Neural cell (in vitro differentiated cells): ENCODE measurements at regions not wholly inside any gene's neighbourhood (a gene's known extent, or its start where the extent isn't known, plus 50 kb on each side); places are given as distances from the start of the nearest gene placed in this dataset.

Experiments used
- H2AFZ ChIP-seq: fragments of 200-600, 300-800 bp; sonication (generic), shearing (Covaris generic); 2 replicates; pipeline ENCODE4 v1.6.0; 2014; ENCODE audit warnings: low read depth, mild to moderate bottlenecking, antibody characterized with exemption, low read length, moderate library complexity
- H3F3A ChIP-seq: fragments of 200-600 bp; shearing (Covaris generic); 2 replicates; pipeline ENCODE4 v1.6.1; 2016; ENCODE audit warnings: mild to moderate bottlenecking, moderate library complexity, mixed read lengths, antibody characterized with exemption, low read length; ENCODE audit not compliant: insufficient read depth, poor library complexity, severe bottlenecking
- H3K27ac ChIP-seq: fragments of 200-600, 300-800 bp; sonication (generic), shearing (Covaris generic); 2 replicates; pipeline ENCODE4 v1.5.1; 2014; ENCODE audit warnings: mild to moderate bottlenecking, low read length, moderate library complexity
- H3K27me3 ChIP-seq: fragments of 300-800, 200-600 bp; sonication (generic), shearing (Covaris generic); 2 replicates; pipeline ENCODE4 v1.6.0; 2014; ENCODE audit warnings: mild to moderate bottlenecking, low read depth, low read length, moderate library complexity; ENCODE audit not compliant: insufficient read depth
- H3K36me3 ChIP-seq: fragments of 300-800, 200-600 bp; sonication (generic), shearing (Covaris generic); 2 replicates; pipeline ENCODE4 v1.5.1; 2014; ENCODE audit warnings: mild to moderate bottlenecking, antibody characterized with exemption, low read length, moderate library complexity; ENCODE audit not compliant: insufficient read depth
- H3K4me2 ChIP-seq: fragments of 300-800, 200-600 bp; sonication (generic), shearing (Covaris generic); 2 replicates; pipeline ENCODE4 v1.6.0; 2014; ENCODE audit warnings: mild to moderate bottlenecking, low read length
- H3K4me3 ChIP-seq: fragments of 300-800, 200-600 bp; sonication (generic), shearing (Covaris generic); 2 replicates; pipeline ENCODE4 v1.5.1; 2014; ENCODE audit warnings: mild to moderate bottlenecking, low read length, moderate library complexity
- H3K79me2 ChIP-seq: fragments of 200-600 bp; shearing (Covaris generic); replicated peaks from 2 replicates; pipeline ENCODE4 v1.6.0; 2014; ENCODE audit warnings: mild to moderate bottlenecking, low read length, moderate library complexity; ENCODE audit not compliant: insufficient read depth
- H3K9ac ChIP-seq: fragments of 300-800, 200-600 bp; sonication (generic), shearing (Covaris generic); 2 replicates; pipeline ENCODE4 v1.6.1; 2016; ENCODE audit warnings: mild to moderate bottlenecking, low read length, mixed read lengths
- H3K9me2 ChIP-seq: fragments of 200-600 bp; shearing (Covaris generic); 2 replicates; pipeline ENCODE4 v1.6.1; 2016; ENCODE audit warnings: mild to moderate bottlenecking, low read length, mixed read lengths; ENCODE audit not compliant: insufficient read depth
- H3K9me3 ChIP-seq: fragments of 200-600, 300-800 bp; sonication (generic), shearing (Covaris generic); 2 replicates; pipeline ENCODE4 v1.6.1; 2016; ENCODE audit warnings: mild to moderate bottlenecking, mixed run types, low read length, moderate library complexity, mixed read lengths
- H4K20me1 ChIP-seq: fragments of 200-600 bp; shearing (Covaris generic); 2 replicates; pipeline ENCODE4 v1.6.1; 2016; ENCODE audit warnings: mild to moderate bottlenecking, mixed run types; ENCODE audit not compliant: insufficient read depth
- EP300 ChIP-seq: fragments of 450-650 bp; conservative IDR thresholded peaks from 2 replicates; pipeline ENCODE4 v1.6.1; 2014; ENCODE audit warnings: antibody characterized with exemption, mild to moderate bottlenecking, moderate library complexity; ENCODE audit not compliant: poor library complexity, severe bottlenecking
- EZH2 ChIP-seq: fragments of 200-600, 300-800 bp; shearing (Covaris generic), sonication (generic); IDR thresholded peaks from 2 replicates; pipeline ENCODE4 v1.6.1; 2014; ENCODE audit warnings: antibody characterized with exemption, low read length, borderline replicate concordance, mild to moderate bottlenecking; ENCODE audit not compliant: insufficient read depth, poor library complexity, severe bottlenecking
- MXI1 ChIP-seq: fragments of 450-650 bp; conservative IDR thresholded peaks from 2 replicates; pipeline ENCODE4 v1.6.1; 2014; ENCODE audit warnings: antibody characterized with exemption, mild to moderate bottlenecking; ENCODE audit not compliant: poor library complexity, severe bottlenecking
- POLR2AphosphoS5 ChIP-seq: IDR thresholded peaks from 2 replicates; pipeline ENCODE4 v1.6.1; 2012
- RAD21 ChIP-seq: fragments of 450-650 bp; conservative IDR thresholded peaks from 2 replicates; pipeline ENCODE4 v1.6.1; 2014; ENCODE audit warnings: antibody characterized with exemption, mild to moderate bottlenecking, moderate library complexity
- SMC3 ChIP-seq: fragments of 450-650 bp; conservative IDR thresholded peaks from 2 replicates; pipeline ENCODE4 v1.6.1; 2014; ENCODE audit warnings: antibody characterized with exemption, mild to moderate bottlenecking, moderate library complexity; ENCODE audit not compliant: poor library complexity
- TAF1 ChIP-seq: IDR thresholded peaks from 2 replicates; pipeline ENCODE4 v1.6.1; 2012; ENCODE audit warnings: low read depth
- TF ChIP-seq, protein P1 (sequence below): fragments of 450-650 bp; IDR thresholded peaks from 2 replicates; pipeline ENCODE4 v1.5.1; 2014; ENCODE audit warnings: antibody characterized with exemption, mild to moderate bottlenecking, moderate library complexity; ENCODE audit not compliant: poor library complexity, severe bottlenecking
- TF ChIP-seq, protein P2 (sequence below): IDR thresholded peaks from 2 replicates; pipeline ENCODE4 v1.6.1; 2012; ENCODE audit warnings: borderline replicate concordance

DNA sequence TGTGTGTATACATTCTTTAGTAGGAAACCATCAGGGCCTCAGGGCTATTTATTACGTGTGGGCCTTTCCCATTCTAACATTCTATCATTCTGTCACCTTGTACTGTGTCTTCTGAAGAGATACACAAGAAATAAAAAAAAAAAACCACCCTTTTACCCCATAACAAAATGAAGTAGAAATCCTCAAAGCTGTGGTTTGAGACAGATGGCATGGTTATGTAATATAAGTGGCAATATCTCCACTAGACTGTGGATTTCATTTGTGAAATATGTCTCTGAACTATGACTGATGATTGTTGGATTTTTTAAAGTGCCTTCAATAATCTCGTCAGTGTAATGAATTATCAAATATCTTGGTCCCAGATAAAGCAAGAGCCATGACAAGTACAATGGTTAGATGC lies 150.0 kb upstream of the BLID start:
- H3K4me2 ChIP-seq, result no peak overlapping the region
- no peaks in the 10 kb centered on the region for H3K79me2 ChIP-seq
- H3F3A ChIP-seq, result no peaks in the 10 kb centered on the region
- no peak overlapping the region for H2AFZ ChIP-seq
- H4K20me1 ChIP-seq, result no peaks in the 10 kb centered on the region
- H3K36me3 ChIP-seq, result no peaks in the 10 kb centered on the region
- H3K9me3 ChIP-seq, result peaks cover 3% of the 10 kb centered on the region
- no peak overlapping the region for H3K27ac ChIP-seq
- no peak overlapping the region for H3K4me3 ChIP-seq
- no peak for TF ChIP-seq POLR2AphosphoS5
- TF ChIP-seq EP300, result no peak
- no peak for TF ChIP-seq MXI1
- no peak for TF ChIP-seq EZH2
- no peak for TF ChIP-seq TAF1
- TF ChIP-seq SMC3, result no peak
- no peak for TF ChIP-seq RAD21
- TF ChIP-seq, protein P1, sequence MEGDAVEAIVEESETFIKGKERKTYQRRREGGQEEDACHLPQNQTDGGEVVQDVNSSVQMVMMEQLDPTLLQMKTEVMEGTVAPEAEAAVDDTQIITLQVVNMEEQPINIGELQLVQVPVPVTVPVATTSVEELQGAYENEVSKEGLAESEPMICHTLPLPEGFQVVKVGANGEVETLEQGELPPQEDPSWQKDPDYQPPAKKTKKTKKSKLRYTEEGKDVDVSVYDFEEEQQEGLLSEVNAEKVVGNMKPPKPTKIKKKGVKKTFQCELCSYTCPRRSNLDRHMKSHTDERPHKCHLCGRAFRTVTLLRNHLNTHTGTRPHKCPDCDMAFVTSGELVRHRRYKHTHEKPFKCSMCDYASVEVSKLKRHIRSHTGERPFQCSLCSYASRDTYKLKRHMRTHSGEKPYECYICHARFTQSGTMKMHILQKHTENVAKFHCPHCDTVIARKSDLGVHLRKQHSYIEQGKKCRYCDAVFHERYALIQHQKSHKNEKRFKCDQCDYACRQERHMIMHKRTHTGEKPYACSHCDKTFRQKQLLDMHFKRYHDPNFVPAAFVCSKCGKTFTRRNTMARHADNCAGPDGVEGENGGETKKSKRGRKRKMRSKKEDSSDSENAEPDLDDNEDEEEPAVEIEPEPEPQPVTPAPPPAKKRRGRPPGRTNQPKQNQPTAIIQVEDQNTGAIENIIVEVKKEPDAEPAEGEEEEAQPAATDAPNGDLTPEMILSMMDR, result no peak
- TF ChIP-seq, protein P2, sequence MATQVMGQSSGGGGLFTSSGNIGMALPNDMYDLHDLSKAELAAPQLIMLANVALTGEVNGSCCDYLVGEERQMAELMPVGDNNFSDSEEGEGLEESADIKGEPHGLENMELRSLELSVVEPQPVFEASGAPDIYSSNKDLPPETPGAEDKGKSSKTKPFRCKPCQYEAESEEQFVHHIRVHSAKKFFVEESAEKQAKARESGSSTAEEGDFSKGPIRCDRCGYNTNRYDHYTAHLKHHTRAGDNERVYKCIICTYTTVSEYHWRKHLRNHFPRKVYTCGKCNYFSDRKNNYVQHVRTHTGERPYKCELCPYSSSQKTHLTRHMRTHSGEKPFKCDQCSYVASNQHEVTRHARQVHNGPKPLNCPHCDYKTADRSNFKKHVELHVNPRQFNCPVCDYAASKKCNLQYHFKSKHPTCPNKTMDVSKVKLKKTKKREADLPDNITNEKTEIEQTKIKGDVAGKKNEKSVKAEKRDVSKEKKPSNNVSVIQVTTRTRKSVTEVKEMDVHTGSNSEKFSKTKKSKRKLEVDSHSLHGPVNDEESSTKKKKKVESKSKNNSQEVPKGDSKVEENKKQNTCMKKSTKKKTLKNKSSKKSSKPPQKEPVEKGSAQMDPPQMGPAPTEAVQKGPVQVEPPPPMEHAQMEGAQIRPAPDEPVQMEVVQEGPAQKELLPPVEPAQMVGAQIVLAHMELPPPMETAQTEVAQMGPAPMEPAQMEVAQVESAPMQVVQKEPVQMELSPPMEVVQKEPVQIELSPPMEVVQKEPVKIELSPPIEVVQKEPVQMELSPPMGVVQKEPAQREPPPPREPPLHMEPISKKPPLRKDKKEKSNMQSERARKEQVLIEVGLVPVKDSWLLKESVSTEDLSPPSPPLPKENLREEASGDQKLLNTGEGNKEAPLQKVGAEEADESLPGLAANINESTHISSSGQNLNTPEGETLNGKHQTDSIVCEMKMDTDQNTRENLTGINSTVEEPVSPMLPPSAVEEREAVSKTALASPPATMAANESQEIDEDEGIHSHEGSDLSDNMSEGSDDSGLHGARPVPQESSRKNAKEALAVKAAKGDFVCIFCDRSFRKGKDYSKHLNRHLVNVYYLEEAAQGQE, result no peak
- H3K27me3 ChIP-seq, result no peaks in the 10 kb centered on the region
- H3K9ac ChIP-seq, result no peak overlapping the region
- no peaks in the 10 kb centered on the region for H3K9me2 ChIP-seq

DNA sequence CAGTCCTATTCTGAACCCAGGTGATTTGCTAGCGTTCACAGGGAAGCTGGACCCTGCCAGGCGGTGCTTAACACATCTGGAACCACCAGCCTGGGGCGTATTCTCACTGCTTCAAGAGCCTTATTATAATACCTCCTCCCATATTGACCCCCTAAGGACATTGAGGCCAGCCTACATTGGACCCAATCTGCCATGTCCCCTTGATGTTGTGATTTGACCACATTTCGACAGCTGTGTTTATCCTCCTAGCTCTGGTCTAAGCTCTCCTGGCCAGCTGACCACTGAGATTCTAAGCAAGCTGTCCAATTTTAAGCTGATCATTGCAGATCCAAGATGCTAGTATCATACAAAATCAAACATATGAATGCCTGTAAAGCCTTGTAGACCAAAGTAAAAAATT lies 148.1 kb upstream of the BLID start:
- Histone ChIP-seq H3K27me3 (no peaks in the 10 kb centered on the region), H3F3A (no peaks in the 10 kb centered on the region), H3K79me2 (no peaks in the 10 kb centered on the region), H2AFZ (no peak overlapping the region), H3K4me3 (no peak overlapping the region), H3K4me2 (no peak overlapping the region), H3K9me3 (peaks cover 3% of the 10 kb centered on the region), H3K9ac (no peak overlapping the region), H3K9me2 (no peaks in the 10 kb centered on the region), H3K36me3 (no peaks in the 10 kb centered on the region), H3K27ac (no peak overlapping the region), H4K20me1 (no peaks in the 10 kb centered on the region)
- no peak for TF ChIP-seq TAF1
- no peak for TF ChIP-seq MXI1
- TF ChIP-seq SMC3, result no peak
- TF ChIP-seq EZH2, result no peak
- no peak for TF ChIP-seq POLR2AphosphoS5
- TF ChIP-seq RAD21, result no peak
- TF ChIP-seq, protein P1, result no peak
- TF ChIP-seq, protein P2, result no peak
- no peak for TF ChIP-seq EP300
